T-cell (primary cell): ENCODE measurements at regions not wholly inside any gene's neighbourhood (a gene's known extent, or its start where the extent isn't known, plus 50 kb on each side); places are given as distances from the start of the nearest gene placed in this dataset.

ENCODE experiments used
- ATAC-seq, 4 experiments: fragments of 200-7000 bp in 3 of 4; fragments of 150-1000 bp in 1 of 4; cut with Tn5 transposase; replicated peaks in 1 of 4; 1 replicate in 3 of 4; 2 replicates in 1 of 4; pipeline ENCODE4 v1.10.0; 2021; ENCODE audit warnings: moderate library complexity in 3 of 4, mild to moderate bottlenecking in 2 of 4, moderate number of reproducible peaks in 1 of 4
- CTCF ChIA-PET, 2 donors: fragments of 300-600 bp; sonication (Branson Sonifier 250); formaldehyde crosslinking; loops; one replicate each; lab custom pipeline; 2022; ENCODE audit warnings: antibody characterized with exemption in 2 of 2; lab: Charles Lee
- POLR2A ChIA-PET, 2 donors: fragments of 300-600 bp; sonication (Branson Sonifier 250); formaldehyde crosslinking; loops; one replicate each; lab custom pipeline; 2022; ENCODE audit warnings: antibody characterized with exemption in 2 of 2; lab: Charles Lee
- DNase-seq, 35 experiments: peaks; one replicate each; pipeline versions ENCODE4 v3.0.0 to v3.0.0-alpha.2; 2013 to 2023
- H3K27ac ChIP-seq: one replicate; pipeline ENCODE4 v1.5.1; 2013; ENCODE audit warnings: low read length
- H3K27me3 ChIP-seq, 2 experiments: replicated peaks in 1 of 2; 1 replicate in 1 of 2; 2 replicates in 1 of 2; pipeline versions ENCODE4 v1.6.1 to v1.7.0; 2013; ENCODE audit warnings: low read length in 1 of 2, mixed read lengths in 1 of 2; ENCODE audit not compliant: control insufficient read depth in 2 of 2, insufficient read depth in 2 of 2; ENCODE audit errors: extremely low read depth in 1 of 2
- H3K36me3 ChIP-seq, 2 donors: 1 replicate in 1 of 2; 2 replicates in 1 of 2; pipeline versions ENCODE4 v1.6.1 to v1.7.0; 2013; ENCODE audit warnings: low read length in 1 of 2; ENCODE audit not compliant: control insufficient read depth in 2 of 2, insufficient read depth in 1 of 2; ENCODE audit errors: extremely low read depth in 1 of 2
- H3K4me1 ChIP-seq, 2 experiments: 1 replicate in 1 of 2; 2 replicates in 1 of 2; pipeline versions ENCODE4 v1.6.1 to v1.7.0; 2013; ENCODE audit warnings: low read length in 2 of 2, mixed read lengths in 1 of 2; ENCODE audit not compliant: insufficient read depth in 2 of 2, control insufficient read depth in 1 of 2; ENCODE audit errors: extremely low read depth in 1 of 2
- H3K4me3 ChIP-seq, 2 donors: 1 replicate in 1 of 2; 2 replicates in 1 of 2; pipeline versions ENCODE4 v1.5.1 to v1.7.0; 2013; ENCODE audit warnings: mild to moderate bottlenecking in 2 of 2, low read length in 1 of 2, moderate library complexity in 1 of 2; ENCODE audit not compliant: control insufficient read depth in 1 of 2; ENCODE audit errors: extremely low read depth in 1 of 2
- H3K9me3 ChIP-seq: 2 replicates; pipeline ENCODE4 v1.7.0; 2013
- H3K27ac Mint-ChIP-seq, 2 donors: one replicate each; pipeline ENCODE4 v1.8.0; 2020 to 2021; ENCODE audit warnings: mild to moderate bottlenecking in 2 of 2, mixed read lengths in 2 of 2
- H3K27me3 Mint-ChIP-seq, 2 donors: one replicate each; pipeline ENCODE4 v1.8.0; 2021 to 2022; ENCODE audit warnings: mixed read lengths in 2 of 2
- H3K36me3 Mint-ChIP-seq: one replicate; pipeline ENCODE4 v1.8.0; 2021; ENCODE audit warnings: mixed read lengths
- H3K4me1 Mint-ChIP-seq, 3 donors: one replicate each; pipeline ENCODE4 v1.8.0; 2020 to 2022; ENCODE audit warnings: mixed read lengths in 3 of 3, mild to moderate bottlenecking in 1 of 3
- H3K4me3 Mint-ChIP-seq, 3 donors: one replicate each; pipeline ENCODE4 v1.8.0; 2020 to 2022; ENCODE audit warnings: mild to moderate bottlenecking in 3 of 3, mixed read lengths in 3 of 3, moderate library complexity in 3 of 3
- H3K9me3 Mint-ChIP-seq, 3 donors: one replicate each; pipeline ENCODE4 v1.8.0; 2020 to 2022; ENCODE audit warnings: mixed read lengths in 3 of 3
- WGBS: methylation state at CpG from one replicate; pipeline ENCODE4 v1.1.5; 2013; ENCODE audit warnings: missing lambda C conversion rate; ENCODE audit not compliant: insufficient coverage; 5-methylcytosine and 5-hydroxymethylcytosine counted together

GRCh38 chr2:144659731-144660275, 139.9 kb upstream of the ZEB2 start:
- CTCF ChIA-PET: no interaction called here
- H3K4me3 Mint-ChIP-seq: no peak overlapping the region
- no peaks in the 10 kb centered on the region for H3K36me3 Mint-ChIP-seq
- Histone ChIP-seq H3K4me1 (peaks cover 0 to 12% of the 10 kb centered on the region in 2 experiments), H3K9me3 (no peaks in the 10 kb centered on the region), H3K27ac (peak overlapping the region; percentile 53), H3K36me3 (no peaks in the 10 kb centered on the region), H3K27me3 (no peaks in the 10 kb centered on the region), H3K4me3 (no peak overlapping the region)
- DNase-seq (peak; percentile 1 to 80 (median 48)), ATAC-seq (peak; percentile 56 to 95 (median 70))
- peaks cover 0 to 9% (median 0%) of the 10 kb centered on the region in 3 donors for H3K4me1 Mint-ChIP-seq
- WGBS: 63% methylated on average over 6 of the region's 10 CpGs
- H3K9me3 Mint-ChIP-seq: no peaks in the 10 kb centered on the region
- no peak overlapping the region for H3K27ac Mint-ChIP-seq
- POLR2A ChIA-PET: interaction anchor here in 1 of 2 donors (0.8 kb wide), 1 partner anchor 11 kb away, joined by 3 read pairs; no protein-coding TSS in a partner anchor
- no peaks in the 10 kb centered on the region for H3K27me3 Mint-ChIP-seq

- Mint-ChIP-seq H3K27ac (no peak overlapping the region), H3K9me3 (no peaks in the 10 kb centered on the region), H3K36me3 (no peaks in the 10 kb centered on the region), H3K27me3 (no peaks in the 10 kb centered on the region), H3K4me1 (peaks cover 0 to 2% (median 0%) of the 10 kb centered on the region in 3 donors), H3K4me3 (no peak overlapping the region)
- no peak overlapping the region for H3K27ac ChIP-seq
- 100% methylated on average over 1 of the region's 3 CpGs for WGBS
- H3K4me1 ChIP-seq: peaks cover 0 to 2% of the 10 kb centered on the region in 2 experiments
- H3K4me3 ChIP-seq: no peak overlapping the region
- DNase-seq: no peak
- no peaks in the 10 kb centered on the region for H3K27me3 ChIP-seq
- no peaks in the 10 kb centered on the region for H3K9me3 ChIP-seq
- ChIA-PET POLR2A (no interaction called here), CTCF (no interaction called here)
- H3K36me3 ChIP-seq: no peaks in the 10 kb centered on the region
- ATAC-seq: no peak
Measured at GRCh38 chr2:144654523-144654922, 134.6 kb upstream of the ZEB2 start.

- no peaks in the 10 kb centered on the region for H3K4me1 Mint-ChIP-seq
- H3K9me3 Mint-ChIP-seq: no peaks in the 10 kb centered on the region
- Histone ChIP-seq H3K9me3 (no peaks in the 10 kb centered on the region), H3K4me3 (no peak overlapping the region), H3K27me3 (no peaks in the 10 kb centered on the region), H3K36me3 (no peaks in the 10 kb centered on the region), H3K4me1 (no peaks in the 10 kb centered on the region), H3K27ac (no peak overlapping the region)
- DNase-seq (no peak), ATAC-seq (no peak)
- no peak overlapping the region for H3K27ac Mint-ChIP-seq
- ChIA-PET CTCF (interaction anchor here in 1 of 2 donors (0.6 kb wide), 1 partner anchor 304 kb away, joined by 3 read pairs; no protein-coding TSS in a partner anchor), POLR2A (interaction anchor here in 1 of 2 donors (0.5 kb wide), 1 partner anchor 960 kb away, joined by 3 read pairs; no protein-coding TSS in a partner anchor)
- H3K36me3 Mint-ChIP-seq: no peaks in the 10 kb centered on the region
- WGBS: 100% methylated on average over 4 of the region's 6 CpGs
- no peak overlapping the region for H3K4me3 Mint-ChIP-seq
- no peaks in the 10 kb centered on the region for H3K27me3 Mint-ChIP-seq
Measured at GRCh38 chr2:144650907-144651306, 131.0 kb upstream of the ZEB2 start.

- H3K27me3 Mint-ChIP-seq: no peaks in the 10 kb centered on the region
- CTCF ChIA-PET: no interaction called here
- ATAC-seq: no peak
Measured at GRCh38 chr2:144648837-144649465, 129.0 kb upstream of the ZEB2 start.

GRCh38 chr2:144645083-144645778, 125.3 kb upstream of the ZEB2 start:
- Mint-ChIP-seq H3K27me3 (peaks cover 0 to 2% of the 10 kb centered on the region in 2 donors), H3K27ac (no peak overlapping the region), H3K4me1 (no peaks in the 10 kb centered on the region), H3K4me3 (no peak overlapping the region), H3K36me3 (no peaks in the 10 kb centered on the region), H3K9me3 (no peaks in the 10 kb centered on the region)
- DNase-seq (no peak), ATAC-seq (no peak)
- Histone ChIP-seq H3K36me3 (no peaks in the 10 kb centered on the region), H3K4me3 (no peak overlapping the region), H3K27ac (no peak overlapping the region), H3K9me3 (no peaks in the 10 kb centered on the region), H3K4me1 (no peaks in the 10 kb centered on the region), H3K27me3 (no peaks in the 10 kb centered on the region)
- CTCF ChIA-PET: no interaction called here
- POLR2A ChIA-PET: no interaction called here
- WGBS: 62% methylated on average over 2 of the region's 3 CpGs

More at GRCh38 chr2:144648837-144649465, 129.0 kb upstream of the ZEB2 start:
- H3K4me3 Mint-ChIP-seq: no peak overlapping the region
- H3K27me3 ChIP-seq: no peaks in the 10 kb centered on the region
- H3K4me1 Mint-ChIP-seq: no peaks in the 10 kb centered on the region
- H3K9me3 ChIP-seq: no peaks in the 10 kb centered on the region
- no peak overlapping the region for H3K4me3 ChIP-seq
- H3K4me1 ChIP-seq: no peaks in the 10 kb centered on the region
- DNase-seq: no peak
- no peak overlapping the region for H3K27ac ChIP-seq
- H3K27ac Mint-ChIP-seq: no peak overlapping the region
- WGBS: 95% methylated on average over 6 of the region's 13 CpGs
- no peaks in the 10 kb centered on the region for H3K9me3 Mint-ChIP-seq
- no peaks in the 10 kb centered on the region for H3K36me3 Mint-ChIP-seq
- no peaks in the 10 kb centered on the region for H3K36me3 ChIP-seq
- POLR2A ChIA-PET: interaction anchor here in 1 of 2 donors (1.0 kb wide), 1 partner anchor 11 kb away, joined by 3 read pairs; no protein-coding TSS in a partner anchor

GRCh38 chr2:144644549-144644948, 124.6 kb upstream of the ZEB2 start:
- no peaks in the 10 kb centered on the region for H3K27me3 ChIP-seq
- no peaks in the 10 kb centered on the region for H3K4me1 ChIP-seq
- Mint-ChIP-seq H3K27ac (no peak overlapping the region), H3K9me3 (no peaks in the 10 kb centered on the region), H3K36me3 (no peaks in the 10 kb centered on the region), H3K4me3 (no peak overlapping the region), H3K27me3 (peaks cover 0 to 2% of the 10 kb centered on the region in 2 donors), H3K4me1 (no peaks in the 10 kb centered on the region)
- POLR2A ChIA-PET: no interaction called here
- 100% methylated on average over 2 of the region's 3 CpGs for WGBS
- no peak for ATAC-seq
- no peaks in the 10 kb centered on the region for H3K36me3 ChIP-seq
- H3K9me3 ChIP-seq: no peaks in the 10 kb centered on the region
- no peak for DNase-seq
- no peak overlapping the region for H3K4me3 ChIP-seq
- CTCF ChIA-PET: no interaction called here
- no peak overlapping the region for H3K27ac ChIP-seq
